H9 (cell line): ENCODE measurements at regions not wholly inside any gene's neighbourhood (a gene's known extent, or its start where the extent isn't known, plus 50 kb on each side); places are given as distances from the start of the nearest gene placed in this dataset.

ENCODE experiments used
- DNase-seq: peaks from one replicate; pipeline ENCODE4 v3.0.0-alpha.2; 2017
- H2AFZ ChIP-seq: one replicate; pipeline ENCODE4 v1.6.1; 2013; ENCODE audit warnings: mild to moderate bottlenecking, low read length, control low read depth, moderate library complexity
- H2AK5ac ChIP-seq: 2 replicates; pipeline ENCODE4 v1.6.1; 2013; ENCODE audit warnings: low read length, control low read depth, mixed read lengths; ENCODE audit not compliant: insufficient read length
- H2BK120ac ChIP-seq: one replicate; pipeline ENCODE4 v1.6.1; 2013; ENCODE audit warnings: low read depth, mild to moderate bottlenecking, low read length, control low read depth, inconsistent platforms; ENCODE audit not compliant: poor library complexity, severe bottlenecking
- H2BK12ac ChIP-seq: 2 replicates; pipeline ENCODE4 v1.6.1; 2013; ENCODE audit warnings: low read length, control low read depth, mixed read lengths, low read depth; ENCODE audit not compliant: insufficient read length
- H2BK15ac ChIP-seq: 2 replicates; pipeline ENCODE4 v1.6.1; 2013; ENCODE audit warnings: low read depth, low read length, control low read depth
- H2BK20ac ChIP-seq: one replicate; pipeline ENCODE4 v1.6.1; 2013; ENCODE audit warnings: low read depth, mild to moderate bottlenecking, low read length, control low read depth, inconsistent platforms; ENCODE audit not compliant: poor library complexity, severe bottlenecking
- H2BK5ac ChIP-seq: 2 replicates; pipeline ENCODE4 v1.6.1; 2013; ENCODE audit warnings: low read length, control low read depth, mixed read lengths; ENCODE audit not compliant: insufficient read length
- H3K14ac ChIP-seq: 2 replicates; pipeline ENCODE4 v1.6.1; 2013; ENCODE audit warnings: low read length, control low read depth; ENCODE audit not compliant: insufficient read depth
- H3K18ac ChIP-seq: 2 replicates; pipeline ENCODE4 v1.6.1; 2013; ENCODE audit warnings: low read depth, mild to moderate bottlenecking, mixed read lengths, low read length, control low read depth; ENCODE audit not compliant: insufficient read length
- H3K23ac ChIP-seq: 2 replicates; pipeline ENCODE4 v1.6.1; 2013; ENCODE audit warnings: low read length, control low read depth, mixed read lengths, low read depth; ENCODE audit not compliant: insufficient read length
- H3K23me2 ChIP-seq: 2 replicates; pipeline ENCODE4 v1.6.1; 2013; ENCODE audit warnings: low read depth, mild to moderate bottlenecking, mixed read lengths, low read length, control low read depth; ENCODE audit not compliant: insufficient read length, poor library complexity, severe bottlenecking
- H3K27ac ChIP-seq: 2 replicates; pipeline ENCODE4 v1.5.1; 2013; ENCODE audit warnings: low read length, control low read depth, mixed read lengths, low read depth; ENCODE audit not compliant: insufficient read length
- H3K27me3 ChIP-seq: 2 replicates; pipeline ENCODE4 v1.6.1; 2013; ENCODE audit warnings: low read length, control low read depth, inconsistent platforms; ENCODE audit not compliant: insufficient read depth
- H3K4ac ChIP-seq: 2 replicates; pipeline ENCODE4 v1.6.1; 2013; ENCODE audit warnings: low read depth, mild to moderate bottlenecking, control low read depth, inconsistent platforms, low read length, moderate library complexity
- H3K4me1 ChIP-seq: 2 replicates; pipeline ENCODE4 v1.6.1; 2013; ENCODE audit warnings: low read length, control low read depth, inconsistent platforms; ENCODE audit not compliant: insufficient read depth
- H3K4me2 ChIP-seq: 2 replicates; pipeline ENCODE4 v1.6.1; 2013; ENCODE audit warnings: low read length, control low read depth, mixed read lengths; ENCODE audit not compliant: insufficient read length, insufficient read depth
- H3K56ac ChIP-seq: 2 replicates; pipeline ENCODE4 v1.6.1; 2013; ENCODE audit warnings: low read depth, mild to moderate bottlenecking, mixed read lengths, low read length, control low read depth; ENCODE audit not compliant: insufficient read length
- H3K79me1 ChIP-seq: 2 replicates; pipeline ENCODE4 v1.6.1; 2013; ENCODE audit warnings: low read depth, mild to moderate bottlenecking, moderate library complexity, low read length, control low read depth, inconsistent platforms; ENCODE audit not compliant: insufficient read depth, poor library complexity, severe bottlenecking
- H3K79me2 ChIP-seq: 2 replicates; pipeline ENCODE4 v1.6.1; 2013; ENCODE audit warnings: low read length, control low read depth, inconsistent platforms; ENCODE audit not compliant: insufficient read depth
- H3K9ac ChIP-seq: 2 replicates; pipeline ENCODE4 v1.6.1; 2013; ENCODE audit warnings: low read length, control low read depth, mixed read lengths; ENCODE audit not compliant: insufficient read length; ENCODE audit errors: extremely low read depth
- H3K9me3 ChIP-seq: one replicate; pipeline ENCODE4 v1.6.1; 2013; ENCODE audit warnings: low read depth, low read length, inconsistent platforms; ENCODE audit not compliant: control insufficient read depth
- H3T11ph ChIP-seq: one replicate; pipeline ENCODE4 v1.6.1; 2013; ENCODE audit warnings: mild to moderate bottlenecking, low read length, control low read depth, inconsistent platforms
- H4K20me1 ChIP-seq: one replicate; pipeline ENCODE4 v1.6.1; 2013; ENCODE audit not compliant: control insufficient read depth, insufficient read length, insufficient read depth
- H4K5ac ChIP-seq: 2 replicates; pipeline ENCODE4 v1.6.1; 2013; ENCODE audit warnings: low read depth, mild to moderate bottlenecking, mixed read lengths, low read length, control low read depth; ENCODE audit not compliant: insufficient read length
- H4K8ac ChIP-seq: replicated peaks from 2 replicates; pipeline ENCODE4 v1.6.1; 2013; ENCODE audit warnings: low read length, control low read depth, mixed read lengths, low read depth; ENCODE audit not compliant: insufficient read length
- H4K91ac ChIP-seq: 2 replicates; pipeline ENCODE4 v1.6.1; 2013; ENCODE audit warnings: low read depth, mild to moderate bottlenecking, moderate library complexity, mixed read lengths, low read length, control low read depth; ENCODE audit not compliant: insufficient read length
- H3K27ac Mint-ChIP-seq, 3 experiments: 2 replicates in 2 of 3; 3 replicates in 1 of 3; pipeline ENCODE4 v1.8.0; 2020 to 2021; ENCODE audit warnings: mixed read lengths in 3 of 3, mild to moderate bottlenecking in 1 of 3, moderate library complexity in 1 of 3
- H3K27me3 Mint-ChIP-seq: 2 replicates; pipeline ENCODE4 v1.8.0; 2021; ENCODE audit warnings: low read depth, mild to moderate bottlenecking, moderate library complexity, mixed read lengths
- H3K36me3 Mint-ChIP-seq, 3 experiments: 2 replicates in 2 of 3; 3 replicates in 1 of 3; pipeline ENCODE4 v1.8.0; 2020 to 2021; ENCODE audit warnings: low read depth in 3 of 3, mixed read lengths in 3 of 3; ENCODE audit not compliant: insufficient read depth in 1 of 3
- H3K4me1 Mint-ChIP-seq, 2 experiments: 2 replicates each; pipeline ENCODE4 v1.8.0; 2020; ENCODE audit warnings: mixed read lengths in 2 of 2
- H3K4me3 Mint-ChIP-seq, 2 experiments: 2 replicates in 1 of 2; 3 replicates in 1 of 2; pipeline ENCODE4 v1.8.0; 2020 to 2021; ENCODE audit warnings: mild to moderate bottlenecking in 2 of 2, mixed read lengths in 2 of 2, moderate library complexity in 1 of 2
- H3K9me3 Mint-ChIP-seq, 2 experiments: 2 replicates in 1 of 2; 3 replicates in 1 of 2; pipeline ENCODE4 v1.8.0; 2020; ENCODE audit warnings: mild to moderate bottlenecking in 2 of 2, mixed read lengths in 2 of 2, moderate library complexity in 1 of 2
- WGBS: extraction: QIAGEN DNeasy Blood & Tissue Kit; methylation state at CpG from one replicate; pipeline ENCODE4 v1.1.7; 2013; ENCODE audit warnings: missing lambda C conversion rate, low lambda C conversion rate, mixed read lengths; ENCODE audit not compliant: insufficient read length; ENCODE audit errors: extremely low coverage; 5-methylcytosine and 5-hydroxymethylcytosine counted together
- TF ChIP-seq, protein P1 (sequence below): fragments of 200-600 bp; sonication (generic); conservative IDR thresholded peaks from 3 replicates; pipeline ENCODE4 v1.8.0; 2021; ENCODE audit warnings: antibody characterized with exemption, mild to moderate bottlenecking

DNA sequence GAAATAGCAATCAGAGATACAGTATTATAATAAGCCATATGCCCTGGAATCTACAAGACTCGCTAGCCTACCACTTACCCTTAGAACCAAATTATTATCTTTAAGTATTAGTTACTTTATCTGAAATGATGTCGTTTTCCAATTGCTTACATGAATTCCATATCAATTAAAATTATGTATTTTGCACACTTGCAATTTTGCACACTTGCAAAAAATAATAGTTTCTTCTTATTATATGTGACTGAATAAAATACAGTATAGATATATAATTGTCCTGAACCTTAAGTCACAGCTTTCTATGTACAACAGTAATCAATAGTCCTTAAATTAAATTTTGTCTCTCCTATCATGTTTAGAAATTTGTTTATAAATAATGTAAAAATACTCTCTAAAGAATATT lies 2095.1 kb downstream of the NCAM2 start:
- Histone ChIP-seq H3K4me2 (no peak overlapping the region), H3K9me3 (no peaks in the 10 kb centered on the region), H3K23me2 (no peaks in the 10 kb centered on the region), H4K91ac (no peak overlapping the region), H3K4me1 (no peaks in the 10 kb centered on the region), H3K27ac (no peak overlapping the region), H4K8ac (no peak overlapping the region), H2BK20ac (no peak overlapping the region), H4K5ac (no peak overlapping the region), H3K18ac (no peak overlapping the region), H3K4ac (no peak overlapping the region), H3K27me3 (no peaks in the 10 kb centered on the region), H2AK5ac (no peak overlapping the region), H3K14ac (no peak overlapping the region), H2BK120ac (no peak overlapping the region), H3K79me2 (no peaks in the 10 kb centered on the region), H3K79me1 (no peaks in the 10 kb centered on the region), H2AFZ (no peak overlapping the region), H4K20me1 (no peaks in the 10 kb centered on the region), H2BK12ac (no peak overlapping the region), H2BK5ac (no peak overlapping the region), H3K23ac (no peak overlapping the region), H3T11ph (no peak overlapping the region), H3K56ac (no peak overlapping the region), H2BK15ac (no peak overlapping the region), H3K9ac (no peak overlapping the region)
- Mint-ChIP-seq H3K27ac (no peak overlapping the region), H3K9me3 (peaks cover 27% of the 10 kb centered on the region in 2 experiments), H3K27me3 (no peaks in the 10 kb centered on the region; the same call in 1 of the 2 replicates), H3K4me1 (no peaks in the 10 kb centered on the region), H3K36me3 (peaks cover 2 to 17% (median 13%) of the 10 kb centered on the region in 3 experiments; a peak in 5 of 7 replicates), H3K4me3 (no peak overlapping the region)
- no peak for DNase-seq
- TF ChIP-seq, protein P1, sequence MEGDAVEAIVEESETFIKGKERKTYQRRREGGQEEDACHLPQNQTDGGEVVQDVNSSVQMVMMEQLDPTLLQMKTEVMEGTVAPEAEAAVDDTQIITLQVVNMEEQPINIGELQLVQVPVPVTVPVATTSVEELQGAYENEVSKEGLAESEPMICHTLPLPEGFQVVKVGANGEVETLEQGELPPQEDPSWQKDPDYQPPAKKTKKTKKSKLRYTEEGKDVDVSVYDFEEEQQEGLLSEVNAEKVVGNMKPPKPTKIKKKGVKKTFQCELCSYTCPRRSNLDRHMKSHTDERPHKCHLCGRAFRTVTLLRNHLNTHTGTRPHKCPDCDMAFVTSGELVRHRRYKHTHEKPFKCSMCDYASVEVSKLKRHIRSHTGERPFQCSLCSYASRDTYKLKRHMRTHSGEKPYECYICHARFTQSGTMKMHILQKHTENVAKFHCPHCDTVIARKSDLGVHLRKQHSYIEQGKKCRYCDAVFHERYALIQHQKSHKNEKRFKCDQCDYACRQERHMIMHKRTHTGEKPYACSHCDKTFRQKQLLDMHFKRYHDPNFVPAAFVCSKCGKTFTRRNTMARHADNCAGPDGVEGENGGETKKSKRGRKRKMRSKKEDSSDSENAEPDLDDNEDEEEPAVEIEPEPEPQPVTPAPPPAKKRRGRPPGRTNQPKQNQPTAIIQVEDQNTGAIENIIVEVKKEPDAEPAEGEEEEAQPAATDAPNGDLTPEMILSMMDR = no peak
- WGBS = no CpG with 5 or more reads among the region's 2 CpGs
